Loucy (cell line): ENCODE measurements at regions not wholly inside any gene's neighbourhood (a gene's known extent, or its start where the extent isn't known, plus 50 kb on each side); places are given as distances from the start of the nearest gene placed in this dataset.

Experiments
- H2AFZ ChIP-seq: fragments of 200-600 bp; sonication (generic); 2 replicates; pipeline ENCODE4 v1.6.0; 2016; ENCODE audit warnings: antibody characterized with exemption, mild to moderate bottlenecking, low read length, moderate library complexity
- H3F3A ChIP-seq: fragments of 200-600 bp; 2 replicates; pipeline ENCODE4 v1.6.0; 2016; ENCODE audit warnings: antibody characterized with exemption, low read depth, mild to moderate bottlenecking
- H3K27me3 ChIP-seq: fragments of 200-600 bp; sonication (generic); 2 replicates; pipeline ENCODE4 v1.6.1; 2014; ENCODE audit warnings: low read length, mild to moderate bottlenecking; ENCODE audit not compliant: insufficient read depth, poor library complexity, severe bottlenecking
- H3K36me3 ChIP-seq: fragments of 200-600 bp; sonication (generic); 2 replicates; pipeline ENCODE4 v1.6.1; 2016; ENCODE audit warnings: low read length; ENCODE audit not compliant: insufficient read depth
- H3K4me1 ChIP-seq: fragments of 200-600 bp; sonication (generic); 2 replicates; pipeline ENCODE4 v1.5.1; 2014; ENCODE audit warnings: low read length, mild to moderate bottlenecking; ENCODE audit not compliant: insufficient read depth, poor library complexity, severe bottlenecking
- H3K4me2 ChIP-seq: fragments of 200-600 bp; sonication (generic); 2 replicates; pipeline ENCODE4 v1.6.0; 2014; ENCODE audit warnings: antibody characterized with exemption, low read length, low read depth, mild to moderate bottlenecking; ENCODE audit not compliant: poor library complexity, severe bottlenecking
- H3K4me3 ChIP-seq: fragments of 200-600 bp; sonication (generic); 2 replicates; pipeline ENCODE4 v1.5.1; 2014; ENCODE audit warnings: low read length, mild to moderate bottlenecking, mixed read lengths; ENCODE audit not compliant: poor library complexity, severe bottlenecking
- H3K79me2 ChIP-seq: fragments of 200-600 bp; sonication (generic); 2 replicates; pipeline ENCODE4 v1.6.1; 2014; ENCODE audit warnings: low read length; ENCODE audit not compliant: insufficient read depth
- H3K9ac ChIP-seq: fragments of 200-600 bp; sonication (generic); 2 replicates; pipeline ENCODE4 v1.6.0; 2014; ENCODE audit warnings: mild to moderate bottlenecking, low read depth, low read length, moderate library complexity; ENCODE audit not compliant: poor library complexity, severe bottlenecking
- H3K9me2 ChIP-seq: fragments of 200-600 bp; sonication (generic); replicated peaks from 2 replicates; pipeline ENCODE4 v1.6.1; 2016; ENCODE audit warnings: low read depth, low read length, mixed read lengths
- H3K9me3 ChIP-seq: fragments of 200-600 bp; sonication (generic); 2 replicates; pipeline ENCODE4 v1.6.1; 2014; ENCODE audit warnings: mild to moderate bottlenecking, antibody characterized with exemption, low read length, low read depth; ENCODE audit not compliant: insufficient read depth
- H4K20me1 ChIP-seq: fragments of 200-600 bp; sonication (generic); 2 replicates; pipeline ENCODE4 v1.6.0; 2014; ENCODE audit warnings: antibody characterized with exemption, low read length, mild to moderate bottlenecking; ENCODE audit not compliant: insufficient read depth, poor library complexity, severe bottlenecking
- CTCF ChIP-seq: fragments of 200-600 bp; sonication (generic); conservative IDR thresholded peaks from 2 replicates; pipeline ENCODE4 v1.5.1; 2014; ENCODE audit warnings: mild to moderate bottlenecking, antibody characterized with exemption, low read length
- EZH2phosphoT487 ChIP-seq: fragments of 200-600 bp; IDR thresholded peaks from 2 replicates; pipeline ENCODE4 v1.6.1; 2018; ENCODE audit warnings: antibody characterized with exemption, mild to moderate bottlenecking, moderate library complexity, borderline replicate concordance

DNA sequence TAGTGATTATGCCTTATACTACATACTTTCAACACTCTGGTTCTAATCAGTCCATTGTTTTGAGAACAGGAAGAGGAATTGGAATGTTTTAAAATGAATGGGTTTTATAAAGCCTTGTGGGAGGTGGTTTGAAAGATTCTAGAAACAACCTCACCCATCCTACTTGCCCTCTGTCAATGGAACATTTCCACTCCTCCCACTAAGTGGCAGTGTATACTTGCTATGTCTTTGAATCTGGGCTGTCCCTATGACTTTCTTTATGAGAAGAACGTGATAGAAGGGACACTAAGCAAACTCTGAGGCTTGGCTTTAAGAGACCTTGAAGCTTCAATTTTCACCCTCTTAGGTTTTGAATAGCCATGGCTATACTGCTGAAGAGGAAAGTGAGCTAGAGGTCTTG lies 611.2 kb downstream of the PPP4R3C start:
- Histone ChIP-seq H3K4me1 (no peaks in the 10 kb centered on the region), H3K79me2 (no peaks in the 10 kb centered on the region)

GRCh38 chrX:26848511-26848910 lies 614.6 kb downstream of the PPP4R3C start:
- H2AFZ ChIP-seq = no peak overlapping the region
- H4K20me1 ChIP-seq = no peaks in the 10 kb centered on the region
- H3F3A ChIP-seq = no peaks in the 10 kb centered on the region
- H3K4me3 ChIP-seq = no peak overlapping the region
- no peak overlapping the region for H3K9ac ChIP-seq
- H3K4me1 ChIP-seq = no peaks in the 10 kb centered on the region
- no peak overlapping the region for H3K4me2 ChIP-seq
- no peaks in the 10 kb centered on the region for H3K9me3 ChIP-seq
- H3K27me3 ChIP-seq = no peaks in the 10 kb centered on the region
- H3K36me3 ChIP-seq = no peaks in the 10 kb centered on the region
- no peaks in the 10 kb centered on the region for H3K79me2 ChIP-seq
- TF ChIP-seq CTCF (no peak), EZH2phosphoT487 (no peak)
- H3K9me2 ChIP-seq = no peaks in the 10 kb centered on the region

More for the DNA sequence above, 611.2 kb downstream of the PPP4R3C start:
- no peak overlapping the region for H3K9ac ChIP-seq
- H4K20me1 ChIP-seq = no peaks in the 10 kb centered on the region
- H3K9me2 ChIP-seq = no peaks in the 10 kb centered on the region
- H3K9me3 ChIP-seq = no peaks in the 10 kb centered on the region
- no peak for TF ChIP-seq CTCF
- TF ChIP-seq EZH2phosphoT487 = no peak
- H3F3A ChIP-seq = no peaks in the 10 kb centered on the region
- no peaks in the 10 kb centered on the region for H3K27me3 ChIP-seq
- no peak overlapping the region for H3K4me2 ChIP-seq
- no peaks in the 10 kb centered on the region for H3K36me3 ChIP-seq
- no peak overlapping the region for H3K4me3 ChIP-seq
- H2AFZ ChIP-seq = no peak overlapping the region

DNA sequence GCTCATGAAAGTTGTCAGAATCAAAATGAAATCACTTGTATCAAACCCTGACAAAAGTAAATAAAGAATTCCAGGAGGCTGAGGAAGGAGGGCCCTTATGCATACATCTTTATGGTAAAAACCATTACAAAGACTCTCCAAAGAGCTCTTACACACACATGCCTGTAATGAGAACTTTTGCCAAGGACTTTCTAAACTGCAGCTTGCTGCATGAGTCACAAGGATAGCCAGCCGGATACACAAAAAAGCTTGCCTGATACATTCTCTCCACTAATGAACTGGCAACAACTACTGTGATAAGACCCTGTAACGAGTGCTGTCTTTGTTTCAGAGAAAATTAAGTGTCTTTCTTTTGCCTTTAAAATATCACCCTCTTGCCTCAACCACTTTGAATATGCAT lies 618.1 kb downstream of the PPP4R3C start:
- Histone ChIP-seq H4K20me1 (no peaks in the 10 kb centered on the region), H3K9me2 (no peaks in the 10 kb centered on the region), H3F3A (no peaks in the 10 kb centered on the region), H3K27me3 (no peaks in the 10 kb centered on the region), H3K36me3 (no peaks in the 10 kb centered on the region), H3K79me2 (no peaks in the 10 kb centered on the region), H3K4me1 (no peaks in the 10 kb centered on the region), H3K4me3 (no peak overlapping the region), H3K9ac (no peak overlapping the region), H3K9me3 (no peaks in the 10 kb centered on the region), H3K4me2 (no peak overlapping the region), H2AFZ (no peak overlapping the region)
- TF ChIP-seq EZH2phosphoT487 (no peak), CTCF (no peak)
